Esophagus squamous epithelium (tissue), 4 donors: ENCODE measurements at regions not wholly inside any gene's neighbourhood (a gene's known extent, or its start where the extent isn't known, plus 50 kb on each side); places are given as distances from the start of the nearest gene placed in this dataset.

Experiments used
- POLR2A ChIP-seq, 4 donors: fragments of 450-650 bp; IDR thresholded peaks; one replicate each; pipeline ENCODE4 v1.6.1; 2017; ENCODE audit warnings: antibody characterized with exemption in 4 of 4, mild to moderate bottlenecking in 4 of 4, moderate library complexity in 3 of 4
- TF ChIP-seq, protein P1 (sequence below), 6 experiments: fragments of 450-650 bp in 4 of 6; fragments of 200-600 bp in 2 of 6; sonication (generic) in 2 of 6; IDR thresholded peaks; one replicate each; pipeline ENCODE4 v1.5.1; 2016 to 2019; ENCODE audit warnings: antibody characterized with exemption in 6 of 6, mild to moderate bottlenecking in 4 of 6, moderate library complexity in 4 of 6

GRCh38 chr4:64776820-64777219 lies 367.6 kb upstream of the TECRL start:
- TF ChIP-seq, protein P1, sequence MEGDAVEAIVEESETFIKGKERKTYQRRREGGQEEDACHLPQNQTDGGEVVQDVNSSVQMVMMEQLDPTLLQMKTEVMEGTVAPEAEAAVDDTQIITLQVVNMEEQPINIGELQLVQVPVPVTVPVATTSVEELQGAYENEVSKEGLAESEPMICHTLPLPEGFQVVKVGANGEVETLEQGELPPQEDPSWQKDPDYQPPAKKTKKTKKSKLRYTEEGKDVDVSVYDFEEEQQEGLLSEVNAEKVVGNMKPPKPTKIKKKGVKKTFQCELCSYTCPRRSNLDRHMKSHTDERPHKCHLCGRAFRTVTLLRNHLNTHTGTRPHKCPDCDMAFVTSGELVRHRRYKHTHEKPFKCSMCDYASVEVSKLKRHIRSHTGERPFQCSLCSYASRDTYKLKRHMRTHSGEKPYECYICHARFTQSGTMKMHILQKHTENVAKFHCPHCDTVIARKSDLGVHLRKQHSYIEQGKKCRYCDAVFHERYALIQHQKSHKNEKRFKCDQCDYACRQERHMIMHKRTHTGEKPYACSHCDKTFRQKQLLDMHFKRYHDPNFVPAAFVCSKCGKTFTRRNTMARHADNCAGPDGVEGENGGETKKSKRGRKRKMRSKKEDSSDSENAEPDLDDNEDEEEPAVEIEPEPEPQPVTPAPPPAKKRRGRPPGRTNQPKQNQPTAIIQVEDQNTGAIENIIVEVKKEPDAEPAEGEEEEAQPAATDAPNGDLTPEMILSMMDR (IDR thresholded peaks at IDR 0.05): no peak
- TF ChIP-seq POLR2A (IDR thresholded peaks at IDR 0.05): no peak
